ENCODE measurements at regions not wholly inside any gene's neighbourhood (a gene's known extent, or its start where the extent isn't known, plus 50 kb on each side); places are given as distances from the start of the nearest gene placed in this dataset.

DNA sequence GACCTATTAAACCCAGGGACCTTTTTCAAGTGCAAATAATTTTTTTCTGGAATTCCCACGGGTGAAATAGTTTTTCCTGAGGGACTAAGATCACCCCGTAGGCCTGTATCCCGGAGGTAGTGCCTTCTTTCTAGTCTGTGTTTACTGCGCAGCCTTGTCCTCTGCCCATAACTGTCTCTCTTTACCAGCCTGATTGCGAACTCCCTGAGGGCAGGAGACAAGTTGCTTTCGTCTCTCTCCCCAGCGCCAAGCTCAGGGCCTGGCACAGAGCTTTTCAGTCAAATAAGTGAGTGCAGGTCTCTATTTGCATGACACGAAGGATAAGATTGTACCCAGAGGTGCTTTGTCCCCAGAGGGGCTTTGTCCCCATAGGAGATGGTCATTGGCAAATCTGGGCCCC, 123.9 kb downstream of the DDX1 start (continued):
- TF ChIP-seq ZNF565 (CRISPR knock-in tag; conservative IDR thresholded peaks at IDR 0.05; ENCODE audit: low read depth) (no peak), ISL1 (CRISPR knock-in tag; IDR thresholded peaks at IDR 0.05) (no peak), CSDC2 (CRISPR knock-in tag; IDR thresholded peaks at IDR 0.05) (no peak)
- TF ChIP-seq, protein P1, sequence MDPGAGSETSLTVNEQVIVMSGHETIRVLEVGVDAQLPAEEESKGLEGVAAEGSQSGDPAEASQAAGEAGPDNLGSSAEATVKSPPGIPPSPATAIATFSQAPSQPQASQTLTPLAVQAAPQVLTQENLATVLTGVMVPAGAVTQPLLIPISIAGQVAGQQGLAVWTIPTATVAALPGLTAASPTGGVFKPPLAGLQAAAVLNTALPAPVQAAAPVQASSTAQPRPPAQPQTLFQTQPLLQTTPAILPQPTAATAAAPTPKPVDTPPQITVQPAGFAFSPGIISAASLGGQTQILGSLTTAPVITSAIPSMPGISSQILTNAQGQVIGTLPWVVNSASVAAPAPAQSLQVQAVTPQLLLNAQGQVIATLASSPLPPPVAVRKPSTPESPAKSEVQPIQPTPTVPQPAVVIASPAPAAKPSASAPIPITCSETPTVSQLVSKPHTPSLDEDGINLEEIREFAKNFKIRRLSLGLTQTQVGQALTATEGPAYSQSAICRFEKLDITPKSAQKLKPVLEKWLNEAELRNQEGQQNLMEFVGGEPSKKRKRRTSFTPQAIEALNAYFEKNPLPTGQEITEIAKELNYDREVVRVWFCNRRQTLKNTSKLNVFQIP (CRISPR knock-in tag; IDR thresholded peaks at IDR 0.05; ENCODE audit: borderline replicate concordance, low read depth) = no peak

DNA sequence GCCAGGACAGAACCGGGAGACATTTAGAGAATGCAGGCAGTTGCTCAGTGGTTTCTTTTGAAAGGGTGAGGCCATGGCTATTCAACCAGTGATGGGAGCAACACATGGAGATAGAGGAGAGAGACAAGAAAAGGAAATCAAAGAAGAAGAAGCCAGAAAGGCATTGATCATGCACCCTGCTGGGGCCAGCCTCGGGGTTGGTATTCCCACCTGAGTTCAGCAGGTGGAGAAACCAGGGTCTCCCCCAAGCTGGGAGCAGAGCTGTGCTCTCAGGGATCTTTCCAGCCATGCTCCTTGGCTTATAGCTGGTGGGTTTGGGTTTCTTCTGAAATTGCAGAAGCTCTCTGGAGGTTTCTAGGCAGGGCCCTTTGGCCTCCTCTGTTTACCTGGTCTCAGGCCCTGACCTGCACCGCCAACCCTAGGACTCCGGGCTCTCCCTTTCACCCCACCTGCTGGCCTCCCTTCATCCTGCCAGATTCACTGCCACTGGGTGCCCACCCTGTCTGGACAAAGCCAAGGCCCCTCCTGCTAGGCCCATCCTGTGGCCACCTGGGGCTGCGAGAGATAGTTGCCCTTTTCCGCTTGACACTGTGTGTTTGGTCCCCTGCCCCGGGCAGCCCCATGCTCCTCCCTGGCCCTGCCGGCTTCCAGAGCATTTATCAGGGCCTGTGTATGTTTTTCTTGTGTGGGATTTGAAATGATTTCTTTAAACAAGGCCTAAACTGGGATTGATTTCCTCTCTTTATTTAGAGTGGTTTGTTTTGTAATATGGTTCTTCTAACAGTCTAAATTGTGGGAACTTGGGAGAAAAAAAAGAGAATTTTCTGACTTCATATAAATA, 126.7 kb downstream of the DDX1 start:
- TF ChIP-seq, protein P1 (CRISPR knock-in tag; IDR thresholded peaks at IDR 0.05; ENCODE audit: borderline replicate concordance, low read depth) = no peak
- TF ChIP-seq, protein P2, sequence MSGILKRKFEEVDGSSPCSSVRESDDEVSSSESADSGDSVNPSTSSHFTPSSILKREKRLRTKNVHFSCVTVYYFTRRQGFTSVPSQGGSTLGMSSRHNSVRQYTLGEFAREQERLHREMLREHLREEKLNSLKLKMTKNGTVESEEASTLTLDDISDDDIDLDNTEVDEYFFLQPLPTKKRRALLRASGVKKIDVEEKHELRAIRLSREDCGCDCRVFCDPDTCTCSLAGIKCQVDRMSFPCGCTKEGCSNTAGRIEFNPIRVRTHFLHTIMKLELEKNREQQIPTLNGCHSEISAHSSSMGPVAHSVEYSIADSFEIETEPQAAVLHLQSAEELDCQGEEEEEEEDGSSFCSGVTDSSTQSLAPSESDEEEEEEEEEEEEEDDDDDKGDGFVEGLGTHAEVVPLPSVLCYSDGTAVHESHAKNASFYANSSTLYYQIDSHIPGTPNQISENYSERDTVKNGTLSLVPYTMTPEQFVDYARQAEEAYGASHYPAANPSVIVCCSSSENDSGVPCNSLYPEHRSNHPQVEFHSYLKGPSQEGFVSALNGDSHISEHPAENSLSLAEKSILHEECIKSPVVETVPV (CRISPR knock-in tag; IDR thresholded peaks at IDR 0.05) = no peak
- TF ChIP-seq PPARA (CRISPR knock-in tag; IDR thresholded peaks at IDR 0.05; ENCODE audit: borderline replicate concordance) (no peak), ZNF8 (CRISPR knock-in tag; IDR thresholded peaks at IDR 0.05) (no peak), BACH2 (CRISPR knock-in tag; IDR thresholded peaks at IDR 0.05; ENCODE audit: borderline replicate concordance) (no peak), OSR1 (CRISPR knock-in tag; IDR thresholded peaks at IDR 0.05) (no peak), ISL1 (CRISPR knock-in tag; IDR thresholded peaks at IDR 0.05) (no peak), CSDC2 (CRISPR knock-in tag; IDR thresholded peaks at IDR 0.05) (no peak), RARB (CRISPR knock-in tag; IDR thresholded peaks at IDR 0.05) (no peak), ZFP3 (CRISPR knock-in tag; IDR thresholded peaks at IDR 0.05) (no peak), TCF4 (CRISPR knock-in tag; IDR thresholded peaks at IDR 0.05; ENCODE audit: borderline replicate concordance) (no peak), GLIS3 (CRISPR knock-in tag; IDR thresholded peaks at IDR 0.05) (no peak), SNAI2 (CRISPR knock-in tag; IDR thresholded peaks at IDR 0.05) (no peak), ESRRG (CRISPR knock-in tag; IDR thresholded peaks at IDR 0.05) (no peak), ARNTL (CRISPR knock-in tag; IDR thresholded peaks at IDR 0.05; ENCODE audit: borderline replicate concordance, low read depth) (no peak), ZNF565 (CRISPR knock-in tag; conservative IDR thresholded peaks at IDR 0.05; ENCODE audit: low read depth) (no peak), ZC3H10 (CRISPR knock-in tag; IDR thresholded peaks at IDR 0.05) (no peak)
- TF ChIP-seq, protein P3, sequence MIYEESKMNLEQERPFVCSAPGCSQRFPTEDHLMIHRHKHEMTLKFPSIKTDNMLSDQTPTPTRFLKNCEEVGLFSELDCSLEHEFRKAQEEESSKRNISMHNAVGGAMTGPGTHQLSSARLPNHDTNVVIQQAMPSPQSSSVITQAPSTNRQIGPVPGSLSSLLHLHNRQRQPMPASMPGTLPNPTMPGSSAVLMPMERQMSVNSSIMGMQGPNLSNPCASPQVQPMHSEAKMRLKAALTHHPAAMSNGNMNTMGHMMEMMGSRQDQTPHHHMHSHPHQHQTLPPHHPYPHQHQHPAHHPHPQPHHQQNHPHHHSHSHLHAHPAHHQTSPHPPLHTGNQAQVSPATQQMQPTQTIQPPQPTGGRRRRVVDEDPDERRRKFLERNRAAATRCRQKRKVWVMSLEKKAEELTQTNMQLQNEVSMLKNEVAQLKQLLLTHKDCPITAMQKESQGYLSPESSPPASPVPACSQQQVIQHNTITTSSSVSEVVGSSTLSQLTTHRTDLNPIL (CRISPR knock-in tag; IDR thresholded peaks at IDR 0.05; ENCODE audit: low read depth) = no peak
- TF ChIP-seq, protein P4, sequence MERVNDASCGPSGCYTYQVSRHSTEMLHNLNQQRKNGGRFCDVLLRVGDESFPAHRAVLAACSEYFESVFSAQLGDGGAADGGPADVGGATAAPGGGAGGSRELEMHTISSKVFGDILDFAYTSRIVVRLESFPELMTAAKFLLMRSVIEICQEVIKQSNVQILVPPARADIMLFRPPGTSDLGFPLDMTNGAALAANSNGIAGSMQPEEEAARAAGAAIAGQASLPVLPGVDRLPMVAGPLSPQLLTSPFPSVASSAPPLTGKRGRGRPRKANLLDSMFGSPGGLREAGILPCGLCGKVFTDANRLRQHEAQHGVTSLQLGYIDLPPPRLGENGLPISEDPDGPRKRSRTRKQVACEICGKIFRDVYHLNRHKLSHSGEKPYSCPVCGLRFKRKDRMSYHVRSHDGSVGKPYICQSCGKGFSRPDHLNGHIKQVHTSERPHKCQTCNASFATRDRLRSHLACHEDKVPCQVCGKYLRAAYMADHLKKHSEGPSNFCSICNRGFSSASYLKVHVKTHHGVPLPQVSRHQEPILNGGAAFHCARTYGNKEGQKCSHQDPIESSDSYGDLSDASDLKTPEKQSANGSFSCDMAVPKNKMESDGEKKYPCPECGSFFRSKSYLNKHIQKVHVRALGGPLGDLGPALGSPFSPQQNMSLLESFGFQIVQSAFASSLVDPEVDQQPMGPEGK (CRISPR knock-in tag; IDR thresholded peaks at IDR 0.05; ENCODE audit: borderline replicate concordance) = no peak
- TF ChIP-seq, protein P5, sequence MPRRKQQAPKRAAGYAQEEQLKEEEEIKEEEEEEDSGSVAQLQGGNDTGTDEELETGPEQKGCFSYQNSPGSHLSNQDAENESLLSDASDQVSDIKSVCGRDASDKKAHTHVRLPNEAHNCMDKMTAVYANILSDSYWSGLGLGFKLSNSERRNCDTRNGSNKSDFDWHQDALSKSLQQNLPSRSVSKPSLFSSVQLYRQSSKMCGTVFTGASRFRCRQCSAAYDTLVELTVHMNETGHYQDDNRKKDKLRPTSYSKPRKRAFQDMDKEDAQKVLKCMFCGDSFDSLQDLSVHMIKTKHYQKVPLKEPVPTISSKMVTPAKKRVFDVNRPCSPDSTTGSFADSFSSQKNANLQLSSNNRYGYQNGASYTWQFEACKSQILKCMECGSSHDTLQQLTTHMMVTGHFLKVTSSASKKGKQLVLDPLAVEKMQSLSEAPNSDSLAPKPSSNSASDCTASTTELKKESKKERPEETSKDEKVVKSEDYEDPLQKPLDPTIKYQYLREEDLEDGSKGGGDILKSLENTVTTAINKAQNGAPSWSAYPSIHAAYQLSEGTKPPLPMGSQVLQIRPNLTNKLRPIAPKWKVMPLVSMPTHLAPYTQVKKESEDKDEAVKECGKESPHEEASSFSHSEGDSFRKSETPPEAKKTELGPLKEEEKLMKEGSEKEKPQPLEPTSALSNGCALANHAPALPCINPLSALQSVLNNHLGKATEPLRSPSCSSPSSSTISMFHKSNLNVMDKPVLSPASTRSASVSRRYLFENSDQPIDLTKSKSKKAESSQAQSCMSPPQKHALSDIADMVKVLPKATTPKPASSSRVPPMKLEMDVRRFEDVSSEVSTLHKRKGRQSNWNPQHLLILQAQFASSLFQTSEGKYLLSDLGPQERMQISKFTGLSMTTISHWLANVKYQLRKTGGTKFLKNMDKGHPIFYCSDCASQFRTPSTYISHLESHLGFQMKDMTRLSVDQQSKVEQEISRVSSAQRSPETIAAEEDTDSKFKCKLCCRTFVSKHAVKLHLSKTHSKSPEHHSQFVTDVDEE (CRISPR knock-in tag; IDR thresholded peaks at IDR 0.05) = no peak
- ATAC-seq = no peak
